ENCODE measurements at regions not wholly inside any gene's neighbourhood (a gene's known extent, or its start where the extent isn't known, plus 50 kb on each side); places are given as distances from the start of the nearest gene placed in this dataset.

- H3K36me3 ChIP-seq, result no peaks in the 10 kb centered on the region
- no peak for DNase-seq
- no peak for TF ChIP-seq CTCF (IDR thresholded peaks at IDR 0.05)
- no peak overlapping the region for H3K4me3 ChIP-seq
- no peaks in the 10 kb centered on the region for H3K27me3 ChIP-seq
- ATAC-seq, result no peak
- FAIRE-seq, result no peak
- WGBS, 2 donors, result 74 to 91% methylated on average over 1 of the region's 1 CpG
- no peak overlapping the region for H3K27ac ChIP-seq
- intact Hi-C loops (cut with DNase I), result no loop called here
- H3K4me1 ChIP-seq, result no peaks in the 10 kb centered on the region
- no peaks in the 10 kb centered on the region for H3K9me3 ChIP-seq
Measured at GRCh38 chr5:54886866-54887265, 98.5 kb downstream of the ESM1 start.

GRCh38 chr5:54885636-54886035, 99.8 kb downstream of the ESM1 start:
- no peak for TF ChIP-seq CTCF (IDR thresholded peaks at IDR 0.05)
- H3K27ac ChIP-seq, result no peak overlapping the region
- ATAC-seq (no peak), DNase-seq (no peak), FAIRE-seq (no peak)
- intact Hi-C loops (cut with DNase I), result no loop called here
- no peak overlapping the region for H3K4me3 ChIP-seq
- no peaks in the 10 kb centered on the region for H3K4me1 ChIP-seq
- no peaks in the 10 kb centered on the region for H3K9me3 ChIP-seq
- H3K27me3 ChIP-seq, result no peaks in the 10 kb centered on the region
- WGBS, 2 donors, result 88 to 94% methylated on average over 3 of the region's 3 CpGs
- H3K36me3 ChIP-seq, result no peaks in the 10 kb centered on the region

GRCh38 chr5:54884195-54884536, 101.2 kb downstream of the ESM1 start:
- 29 to 32% methylated on average over 18 of the region's 18 CpGs for WGBS, 2 donors
- Histone ChIP-seq H3K27ac (no peak overlapping the region), H3K4me3 (peak overlapping the region; percentile 36 to 64 (median 37)), H3K4me1 (no peaks in the 10 kb centered on the region), H3K36me3 (no peaks in the 10 kb centered on the region), H3K9me3 (no peaks in the 10 kb centered on the region), H3K27me3 (no peaks in the 10 kb centered on the region)
- DNase-seq (peak in 3 of 6 donors; percentile 15 to 67 (median 56)), FAIRE-seq (no peak), ATAC-seq (no peak)
- intact Hi-C loops (cut with DNase I), result no loop called here
- no peak for TF ChIP-seq CTCF (IDR thresholded peaks at IDR 0.05)

- intact Hi-C loops (cut with DNase I), result no loop called here
- DNase-seq (peak; percentile 49 to 80 (median 60)), FAIRE-seq (no peak), ATAC-seq (peak; percentile 84 to 92 (median 88))
- H3K27me3 ChIP-seq, result no peaks in the 10 kb centered on the region
- H3K4me1 ChIP-seq, result no peaks in the 10 kb centered on the region
- no peaks in the 10 kb centered on the region for H3K36me3 ChIP-seq
- no peaks in the 10 kb centered on the region for H3K9me3 ChIP-seq
- WGBS, 2 donors, result 2 to 5% methylated on average over 59 to 75 of the region's 75 CpGs
- TF ChIP-seq CTCF (IDR thresholded peaks at IDR 0.05), result no peak
- peak overlapping the region; percentile 36 to 64 (median 37) for H3K4me3 ChIP-seq
- peak overlapping the region in 1 of 4 donors; percentile 33 for H3K27ac ChIP-seq
Measured at GRCh38 chr5:54883374-54884194, 101.8 kb downstream of the ESM1 start.

- 84 to 90% methylated on average over 8 of the region's 8 CpGs for WGBS, 2 donors
- H3K27me3 ChIP-seq, result no peaks in the 10 kb centered on the region
- peak in 3 of 4 donors; percentile 8 to 10 (median 9) for ATAC-seq
- H3K36me3 ChIP-seq, result no peaks in the 10 kb centered on the region
- intact Hi-C loops (cut with DNase I), result no loop called here
- no peaks in the 10 kb centered on the region for H3K9me3 ChIP-seq
- FAIRE-seq, result no peak
- DNase-seq, result no peak
- no peak for TF ChIP-seq CTCF (IDR thresholded peaks at IDR 0.05)
- no peak overlapping the region for H3K27ac ChIP-seq
- H3K4me3 ChIP-seq, result no peak overlapping the region
- H3K4me1 ChIP-seq, result no peaks in the 10 kb centered on the region
Measured at GRCh38 chr5:54882841-54883240, 102.6 kb downstream of the ESM1 start.

All from pancreas (tissue), 10 donors.